B cell (primary cell): ENCODE measurements at regions not wholly inside any gene's neighbourhood (a gene's known extent, or its start where the extent isn't known, plus 50 kb on each side); places are given as distances from the start of the nearest gene placed in this dataset.

ENCODE experiments used
- EZH2 ChIP-seq: IDR thresholded peaks from 2 replicates; pipeline ENCODE4 v1.6.1; 2012; ENCODE audit warnings: borderline replicate concordance, low read depth, mild to moderate bottlenecking, moderate library complexity, low read length; ENCODE audit not compliant: insufficient read depth, poor library complexity, severe bottlenecking
- TF ChIP-seq, protein P1 (sequence below): fragments of 200-600 bp; IDR thresholded peaks from one replicate; pipeline ENCODE4 v1.8.0; 2022; ENCODE audit warnings: antibody characterized with exemption, mild to moderate bottlenecking

DNA sequence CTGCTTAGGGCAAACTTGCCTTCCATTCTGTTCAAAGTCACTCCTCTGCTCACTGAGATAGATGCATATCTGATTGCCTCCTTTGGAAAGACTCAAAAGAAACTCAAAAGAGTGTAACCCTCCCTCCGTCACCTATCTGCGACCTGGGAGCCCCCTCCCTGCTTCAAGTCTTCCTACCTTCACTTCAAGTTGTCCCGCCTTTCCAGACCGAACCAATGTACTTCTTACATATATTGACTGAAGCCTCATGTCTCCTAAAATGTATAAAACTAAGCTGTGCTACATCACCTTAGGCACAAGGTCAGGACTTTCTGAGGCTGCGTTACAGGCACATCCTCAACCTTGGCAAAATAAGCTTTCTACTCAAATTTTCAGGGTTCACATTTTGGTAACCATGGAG lies 77.4 kb upstream of the C1GALT1 start:
- TF ChIP-seq, protein P1, sequence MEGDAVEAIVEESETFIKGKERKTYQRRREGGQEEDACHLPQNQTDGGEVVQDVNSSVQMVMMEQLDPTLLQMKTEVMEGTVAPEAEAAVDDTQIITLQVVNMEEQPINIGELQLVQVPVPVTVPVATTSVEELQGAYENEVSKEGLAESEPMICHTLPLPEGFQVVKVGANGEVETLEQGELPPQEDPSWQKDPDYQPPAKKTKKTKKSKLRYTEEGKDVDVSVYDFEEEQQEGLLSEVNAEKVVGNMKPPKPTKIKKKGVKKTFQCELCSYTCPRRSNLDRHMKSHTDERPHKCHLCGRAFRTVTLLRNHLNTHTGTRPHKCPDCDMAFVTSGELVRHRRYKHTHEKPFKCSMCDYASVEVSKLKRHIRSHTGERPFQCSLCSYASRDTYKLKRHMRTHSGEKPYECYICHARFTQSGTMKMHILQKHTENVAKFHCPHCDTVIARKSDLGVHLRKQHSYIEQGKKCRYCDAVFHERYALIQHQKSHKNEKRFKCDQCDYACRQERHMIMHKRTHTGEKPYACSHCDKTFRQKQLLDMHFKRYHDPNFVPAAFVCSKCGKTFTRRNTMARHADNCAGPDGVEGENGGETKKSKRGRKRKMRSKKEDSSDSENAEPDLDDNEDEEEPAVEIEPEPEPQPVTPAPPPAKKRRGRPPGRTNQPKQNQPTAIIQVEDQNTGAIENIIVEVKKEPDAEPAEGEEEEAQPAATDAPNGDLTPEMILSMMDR, result no peak
- no peak for TF ChIP-seq EZH2
